Adipocyte (in vitro differentiated cells): ENCODE measurements at regions not wholly inside any gene's neighbourhood (a gene's known extent, or its start where the extent isn't known, plus 50 kb on each side); places are given as distances from the start of the nearest gene placed in this dataset.

ENCODE experiments used
- DNase-seq: peaks from one replicate; pipeline ENCODE4 v3.0.0-alpha.2; 2015; ENCODE audit warnings: low read depth
- H3K27me3 ChIP-seq: replicated peaks from 2 replicates; pipeline ENCODE4 v1.7.0; 2013; ENCODE audit warnings: mild to moderate bottlenecking, low read length, moderate library complexity; ENCODE audit not compliant: control insufficient read depth, insufficient read depth
- H3K36me3 ChIP-seq: 2 replicates; pipeline ENCODE4 v1.7.0; 2013; ENCODE audit warnings: low read length, mild to moderate bottlenecking, moderate library complexity; ENCODE audit not compliant: control insufficient read depth, insufficient read depth, severe bottlenecking
- H3K4me1 ChIP-seq: 2 replicates; pipeline ENCODE4 v1.7.0; 2013; ENCODE audit warnings: mild to moderate bottlenecking, low read length, moderate library complexity; ENCODE audit not compliant: control insufficient read depth, insufficient read depth
- H3K4me3 ChIP-seq: 2 replicates; pipeline ENCODE4 v1.7.0; 2013; ENCODE audit warnings: mild to moderate bottlenecking, low read length, moderate library complexity
- H3K9ac ChIP-seq: 2 replicates; pipeline ENCODE4 v1.7.0; 2013; ENCODE audit warnings: mild to moderate bottlenecking, low read length, moderate library complexity
- H3K9me3 ChIP-seq: 2 replicates; pipeline ENCODE4 v1.7.0; 2013; ENCODE audit warnings: mild to moderate bottlenecking, low read length, moderate library complexity; ENCODE audit not compliant: control insufficient read depth

DNA sequence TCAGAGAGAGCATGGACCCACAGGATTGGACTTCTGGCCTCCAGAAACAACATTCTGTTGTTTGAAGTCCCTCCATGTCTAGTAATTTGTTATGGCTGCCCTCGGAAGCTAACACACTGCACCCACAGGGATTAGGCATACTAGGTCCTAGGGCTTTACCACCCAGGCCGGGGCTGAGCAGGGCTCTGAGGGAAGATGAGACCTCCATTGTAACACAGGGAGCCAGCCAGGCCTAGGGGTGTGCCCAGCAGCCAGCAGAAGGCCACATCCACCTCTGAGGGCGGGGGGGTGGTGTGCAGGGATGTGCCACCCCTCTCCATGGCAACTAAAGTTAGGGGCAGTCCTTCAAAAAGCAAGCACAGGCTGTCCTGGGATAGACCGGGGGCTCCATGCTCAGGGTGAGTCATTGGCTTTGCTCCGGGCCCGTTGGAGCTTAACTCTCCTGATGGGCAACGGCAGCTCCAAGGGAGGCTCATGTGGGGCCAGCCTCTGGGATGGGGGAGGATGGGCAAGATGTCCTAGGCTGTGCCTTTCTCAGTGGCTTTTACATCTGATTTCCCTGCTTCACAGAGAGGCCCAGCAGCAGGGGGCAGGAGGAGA, 96.6 kb upstream of the GPR26 start:
- Histone ChIP-seq H3K4me3 (no peak overlapping the region), H3K9me3 (no peaks in the 10 kb centered on the region), H3K27me3 (peaks cover 56% of the 10 kb centered on the region), H3K9ac (no peak overlapping the region), H3K36me3 (no peaks in the 10 kb centered on the region), H3K4me1 (no peaks in the 10 kb centered on the region)
- no peak for DNase-seq

DNA sequence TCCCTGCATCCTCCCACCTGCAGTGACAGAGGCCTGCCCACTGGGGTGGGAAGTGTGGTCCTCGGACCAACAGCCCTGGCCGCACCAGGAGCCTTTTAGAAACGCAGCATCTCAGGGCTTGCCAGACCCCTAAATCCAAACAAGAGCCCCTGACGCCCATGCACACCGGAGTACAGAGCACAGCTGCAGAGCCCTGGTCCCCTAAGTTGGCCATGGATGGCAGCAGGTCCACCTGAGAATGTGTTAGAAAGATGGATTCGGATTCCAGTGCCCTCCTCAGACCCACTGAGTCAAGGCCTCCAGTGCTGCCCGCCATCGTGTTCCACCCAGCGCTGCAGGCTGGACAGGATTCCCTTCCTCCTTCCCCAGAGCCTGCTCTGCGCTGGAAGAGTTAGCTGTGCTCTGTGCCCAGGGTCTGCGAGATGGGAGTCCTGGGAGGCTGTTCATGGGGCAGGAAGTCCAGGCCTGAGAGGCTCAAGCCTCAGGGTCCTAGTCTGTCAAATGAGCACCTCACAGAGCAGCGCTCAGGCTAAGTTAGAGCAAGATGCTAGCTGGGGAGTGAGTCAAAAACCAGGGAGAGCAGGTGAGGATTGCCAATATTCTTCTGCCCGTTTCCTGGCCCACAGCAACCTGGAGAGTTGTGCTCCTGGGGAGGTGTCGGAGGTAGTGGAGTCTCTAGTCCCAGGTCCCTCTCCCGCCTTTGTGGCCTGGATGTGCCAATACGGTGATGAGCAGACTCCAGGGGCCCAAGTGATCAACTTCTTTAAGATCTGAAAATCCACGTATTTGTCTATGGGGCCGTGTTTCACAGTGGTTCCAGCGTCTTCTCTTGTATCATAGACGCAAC, 95.9 kb upstream of the GPR26 start:
- no peaks in the 10 kb centered on the region for H3K4me1 ChIP-seq
- no peak for DNase-seq
- no peaks in the 10 kb centered on the region for H3K36me3 ChIP-seq
- H3K4me3 ChIP-seq = no peak overlapping the region
- H3K9me3 ChIP-seq = no peaks in the 10 kb centered on the region
- no peak overlapping the region for H3K9ac ChIP-seq
- peaks cover 59% of the 10 kb centered on the region for H3K27me3 ChIP-seq

DNA sequence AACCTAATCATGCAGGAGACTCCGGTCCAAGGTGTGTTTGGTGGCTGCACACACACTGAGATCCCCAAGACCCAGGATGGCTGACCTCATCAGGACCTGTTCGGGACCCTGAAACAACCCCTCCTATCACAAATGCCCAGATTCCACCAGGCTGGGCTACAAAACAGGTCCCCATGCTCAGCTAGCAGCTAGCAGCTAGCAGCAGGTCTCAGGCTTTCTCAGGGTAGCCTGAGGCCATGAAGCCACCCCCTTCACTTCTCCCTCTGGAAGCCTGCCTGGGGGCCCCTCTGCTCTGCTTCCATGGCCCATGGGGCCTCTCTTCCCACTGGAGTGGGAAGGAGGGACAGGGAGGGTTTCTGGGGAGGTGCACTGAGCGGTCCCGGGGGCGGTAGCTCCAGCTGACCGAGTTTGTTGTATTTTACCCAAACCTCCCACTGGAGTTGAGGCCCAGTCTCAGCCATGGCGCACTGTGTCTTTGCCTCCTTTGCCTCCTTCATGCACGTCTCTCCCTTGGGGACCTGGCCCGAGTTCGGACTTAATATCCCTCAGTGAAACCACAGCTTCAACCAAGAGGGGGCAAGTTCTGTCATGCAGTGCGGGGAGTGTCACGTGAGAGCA, 95.1 kb upstream of the GPR26 start:
- no peak overlapping the region for H3K4me3 ChIP-seq
- no peak for DNase-seq
- no peak overlapping the region for H3K9ac ChIP-seq

DNA sequence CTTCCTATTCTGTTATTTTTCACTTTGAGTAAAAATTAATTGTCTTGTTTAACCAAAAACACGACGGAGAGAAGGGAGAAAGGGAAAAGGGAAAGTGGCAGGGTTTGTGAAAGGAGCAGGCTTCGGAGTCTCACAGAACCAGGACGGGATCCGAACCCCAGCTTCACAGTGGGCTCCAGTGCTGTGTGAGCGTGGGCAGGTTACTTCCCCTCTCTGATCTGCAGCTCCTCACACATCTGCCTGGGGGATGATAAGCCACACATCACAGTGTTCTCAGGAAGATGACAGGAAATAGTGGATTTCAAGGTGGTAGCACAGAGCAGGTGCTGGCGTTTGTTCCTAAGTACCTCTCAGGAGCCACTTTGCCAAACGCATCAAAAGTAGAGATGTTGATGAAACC, 94.2 kb upstream of the GPR26 start:
- DNase-seq = no peak
- Histone ChIP-seq H3K36me3 (no peaks in the 10 kb centered on the region), H3K27me3 (peaks cover 65% of the 10 kb centered on the region), H3K4me1 (no peaks in the 10 kb centered on the region), H3K9ac (no peak overlapping the region), H3K4me3 (no peak overlapping the region), H3K9me3 (peaks cover 3% of the 10 kb centered on the region)

More for the DNA sequence above, 95.1 kb upstream of the GPR26 start:
- peaks cover 61% of the 10 kb centered on the region for H3K27me3 ChIP-seq
- H3K4me1 ChIP-seq = no peaks in the 10 kb centered on the region
- H3K36me3 ChIP-seq = no peaks in the 10 kb centered on the region
- H3K9me3 ChIP-seq = peaks cover under 1% of the 10 kb centered on the region

DNA sequence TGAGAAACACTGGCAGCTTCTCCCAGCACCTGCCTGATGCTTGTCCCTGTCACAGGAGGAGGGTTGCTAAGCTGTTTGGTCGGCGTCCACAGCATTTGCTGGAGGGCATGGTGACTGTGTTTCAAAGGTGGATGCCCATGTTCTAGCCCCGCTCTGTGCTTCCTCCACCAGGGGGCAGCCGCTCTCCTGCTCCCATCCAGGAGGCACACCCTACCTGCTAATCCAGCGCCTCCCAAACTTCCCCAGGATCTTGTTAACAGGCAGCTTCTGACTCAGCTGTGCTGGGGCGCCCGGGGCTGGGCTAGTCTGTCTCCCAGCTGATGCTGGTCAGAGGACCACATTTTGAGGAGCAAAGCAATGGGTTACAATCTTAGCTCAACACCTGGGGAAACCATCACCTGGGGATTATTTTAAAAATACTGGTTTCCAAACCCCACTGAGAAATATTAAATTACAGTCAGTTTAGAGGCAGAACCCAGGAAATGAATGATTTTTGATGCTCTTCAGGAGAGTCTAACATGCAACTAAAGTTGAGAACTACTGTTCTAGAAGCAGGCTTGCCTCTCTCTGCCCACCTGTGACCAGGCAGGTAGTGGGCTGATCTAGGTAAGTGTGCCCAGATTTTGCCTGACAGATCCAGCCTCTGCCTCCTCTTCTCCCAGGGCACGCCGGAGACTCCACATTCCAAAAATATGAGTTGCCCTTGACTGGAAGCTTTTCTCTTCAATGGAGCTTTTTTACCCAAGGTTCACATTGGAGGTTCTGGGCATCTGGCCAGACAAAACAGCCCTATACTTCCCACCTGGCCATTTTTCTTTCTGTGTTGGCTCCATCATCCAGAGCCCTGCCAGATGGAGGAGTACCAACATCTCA, 92.7 kb upstream of the GPR26 start:
- no peak overlapping the region for H3K9ac ChIP-seq
- peaks cover 3% of the 10 kb centered on the region for H3K9me3 ChIP-seq
- H3K27me3 ChIP-seq = peaks cover 55% of the 10 kb centered on the region
- H3K36me3 ChIP-seq = no peaks in the 10 kb centered on the region
- no peak overlapping the region for H3K4me3 ChIP-seq
- no peaks in the 10 kb centered on the region for H3K4me1 ChIP-seq
- DNase-seq = peak; percentile 38

DNA sequence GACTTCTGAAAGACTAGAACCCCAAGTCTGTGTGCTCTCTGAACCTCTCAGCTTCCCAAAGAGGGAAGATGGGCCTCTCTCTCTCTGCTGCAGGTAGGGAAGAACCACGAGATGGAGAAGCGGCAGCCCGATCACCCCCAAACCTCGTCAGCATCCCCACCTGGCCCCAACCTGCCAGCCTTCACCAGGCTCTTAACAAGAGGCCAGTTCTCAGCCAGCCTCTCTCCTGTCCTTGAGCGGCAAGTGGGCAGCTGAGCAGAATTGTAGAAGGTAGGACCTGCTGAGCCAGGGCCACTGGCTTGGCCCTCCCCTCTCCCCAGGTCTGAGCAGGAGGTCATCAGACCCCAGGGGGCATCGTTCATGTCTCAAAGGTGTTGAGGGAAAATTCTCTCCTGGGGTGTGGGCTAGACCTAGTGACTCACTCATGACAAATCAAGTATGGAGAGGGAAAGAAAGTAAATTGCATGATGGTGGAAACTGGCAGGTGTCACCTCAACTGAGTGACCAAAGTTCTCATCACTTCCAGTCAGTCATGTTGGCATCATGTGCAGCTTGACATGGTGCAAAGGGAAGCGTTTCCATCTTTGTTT, 92.0 kb upstream of the GPR26 start:
- H3K27me3 ChIP-seq = peaks cover 54% of the 10 kb centered on the region
- H3K9ac ChIP-seq = no peak overlapping the region
- DNase-seq = no peak
- peaks cover 3% of the 10 kb centered on the region for H3K9me3 ChIP-seq
- no peak overlapping the region for H3K4me3 ChIP-seq
- H3K36me3 ChIP-seq = no peaks in the 10 kb centered on the region
- H3K4me1 ChIP-seq = no peaks in the 10 kb centered on the region

DNA sequence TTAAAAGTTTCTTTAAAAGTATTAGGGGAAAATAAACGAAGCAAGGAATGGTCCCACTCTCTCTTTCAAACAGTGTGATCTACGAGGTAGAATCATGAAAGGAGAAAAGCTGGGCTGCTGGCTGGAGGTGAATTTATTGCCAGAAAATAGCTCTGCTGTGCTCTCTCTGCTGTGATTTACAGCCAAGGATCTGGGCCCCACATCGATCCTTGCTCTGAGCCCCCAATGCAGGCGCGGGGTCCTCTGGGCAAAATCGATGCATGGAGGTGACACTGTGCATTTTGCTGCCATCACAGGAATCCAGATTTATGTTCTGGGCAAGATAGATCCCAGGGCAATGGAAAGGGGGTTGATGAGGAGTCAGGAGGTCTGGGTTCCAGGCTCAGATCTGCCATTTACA, 91.0 kb upstream of the GPR26 start:
- Histone ChIP-seq H3K4me1 (no peaks in the 10 kb centered on the region), H3K27me3 (peaks cover 62% of the 10 kb centered on the region), H3K36me3 (no peaks in the 10 kb centered on the region), H3K4me3 (no peak overlapping the region), H3K9me3 (peaks cover 3% of the 10 kb centered on the region), H3K9ac (no peak overlapping the region)
- DNase-seq = no peak

DNA sequence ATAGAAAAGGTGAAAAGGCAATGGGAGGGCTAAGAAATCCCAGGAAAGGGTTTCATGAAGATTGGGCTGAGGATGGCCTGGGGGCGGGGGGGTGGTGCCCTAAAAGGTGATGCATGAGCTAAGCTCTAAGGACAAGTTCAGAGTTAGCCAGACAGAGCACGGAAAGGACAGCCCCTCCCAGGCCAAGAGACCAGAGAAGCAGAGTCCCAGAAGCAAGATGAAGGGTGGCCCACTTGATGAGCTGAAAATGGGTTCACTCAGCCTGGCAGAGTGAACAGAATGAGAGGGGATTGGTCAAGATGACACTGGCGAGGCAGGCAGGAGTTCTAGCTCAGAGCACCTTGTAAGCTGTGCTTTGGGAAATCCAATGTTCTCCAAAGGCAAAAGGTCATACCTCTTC, 89.4 kb upstream of the GPR26 start:
- H3K4me3 ChIP-seq = no peak overlapping the region
- no peaks in the 10 kb centered on the region for H3K4me1 ChIP-seq
- H3K9me3 ChIP-seq = peaks cover 3% of the 10 kb centered on the region
- no peak for DNase-seq
- H3K27me3 ChIP-seq = peaks cover 66% of the 10 kb centered on the region
- no peak overlapping the region for H3K9ac ChIP-seq
- H3K36me3 ChIP-seq = no peaks in the 10 kb centered on the region

DNA sequence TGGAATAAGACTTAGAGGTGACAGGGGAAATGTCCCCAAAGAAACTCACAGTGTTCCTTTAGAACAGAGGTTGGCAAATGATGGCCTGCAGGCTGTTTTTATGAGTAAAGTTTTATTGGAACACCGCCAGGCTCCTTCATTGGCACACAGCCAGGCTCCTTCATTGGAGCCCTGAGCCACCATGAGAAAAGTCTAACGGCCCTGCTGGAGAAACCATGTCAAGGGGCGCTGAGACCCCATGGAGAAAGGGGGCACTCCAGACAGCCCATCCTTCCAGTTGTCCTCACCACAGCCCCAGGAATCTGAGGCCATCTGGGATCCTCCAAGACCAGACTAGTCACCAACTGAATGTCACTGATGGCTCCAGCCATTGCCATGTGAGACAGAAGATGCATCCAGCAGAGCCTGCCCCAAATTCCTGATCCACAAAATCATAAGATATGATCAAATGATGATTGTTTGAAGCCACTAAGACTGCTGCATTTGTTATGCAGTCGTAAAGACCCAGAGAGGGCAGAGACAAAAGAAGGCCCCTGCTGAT, 88.2 kb upstream of the GPR26 start:
- no peak overlapping the region for H3K4me3 ChIP-seq
- peaks cover 67% of the 10 kb centered on the region for H3K27me3 ChIP-seq
- no peak overlapping the region for H3K9ac ChIP-seq
- H3K4me1 ChIP-seq = no peaks in the 10 kb centered on the region
- no peak for DNase-seq
- no peaks in the 10 kb centered on the region for H3K36me3 ChIP-seq
- H3K9me3 ChIP-seq = peaks cover 3% of the 10 kb centered on the region

DNA sequence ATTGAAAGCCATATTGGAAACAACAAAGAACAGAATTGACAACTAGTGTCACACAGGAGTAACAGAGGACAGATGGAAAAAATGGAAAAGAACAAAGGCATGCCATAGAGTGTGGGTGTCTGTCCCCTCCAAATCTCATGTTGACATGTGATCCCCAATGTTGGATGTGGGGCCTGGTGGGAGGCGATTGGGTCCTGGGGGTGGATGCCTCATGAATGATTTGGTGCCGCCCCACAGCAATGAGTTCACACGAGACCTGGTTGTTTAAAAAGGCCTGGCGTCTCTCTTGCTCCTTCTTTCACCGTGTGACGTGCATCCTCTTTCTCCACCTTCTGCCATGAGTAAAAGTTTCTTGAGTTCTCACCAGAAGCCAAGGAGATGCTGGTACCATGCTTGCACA, 87.4 kb upstream of the GPR26 start:
- no peak for DNase-seq
- H3K4me3 ChIP-seq = no peak overlapping the region
- no peaks in the 10 kb centered on the region for H3K4me1 ChIP-seq
- no peaks in the 10 kb centered on the region for H3K36me3 ChIP-seq
- no peak overlapping the region for H3K9ac ChIP-seq
- peaks cover 3% of the 10 kb centered on the region for H3K9me3 ChIP-seq
- peaks cover 64% of the 10 kb centered on the region for H3K27me3 ChIP-seq
